GM12873 (cell line): ENCODE measurements at regions not wholly inside any gene's neighbourhood (a gene's known extent, or its start where the extent isn't known, plus 50 kb on each side); places are given as distances from the start of the nearest gene placed in this dataset.

ENCODE experiments used
- TF ChIP-seq, protein P1 (sequence below): IDR thresholded peaks from 2 replicates; pipeline ENCODE4 v1.5.1; 2012; ENCODE audit warnings: low read depth, mild to moderate bottlenecking, moderate library complexity, low read length, control low read depth; ENCODE audit not compliant: insufficient read depth; ENCODE audit errors: missing control alignments

DNA sequence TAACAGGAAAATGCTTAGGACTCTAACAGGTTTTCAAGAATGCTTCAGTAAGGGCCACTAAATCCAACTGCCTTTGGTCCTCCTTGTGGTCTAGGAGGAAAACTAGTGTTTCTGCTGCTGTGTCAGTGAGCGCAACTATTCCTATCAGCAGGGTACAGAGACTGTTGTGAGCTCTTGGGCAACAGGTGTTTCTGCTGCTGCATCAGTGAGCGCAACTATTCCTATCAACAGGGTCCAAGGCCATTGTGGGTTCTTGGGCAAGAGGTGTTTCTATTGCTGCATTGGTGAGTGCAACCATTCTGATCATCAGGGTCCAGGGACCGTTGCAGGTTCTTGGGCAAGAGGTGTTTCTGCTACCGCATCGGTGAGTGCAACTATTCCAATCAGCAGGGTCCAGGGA, 256.3 kb downstream of the CDH10 start:
- TF ChIP-seq, protein P1, sequence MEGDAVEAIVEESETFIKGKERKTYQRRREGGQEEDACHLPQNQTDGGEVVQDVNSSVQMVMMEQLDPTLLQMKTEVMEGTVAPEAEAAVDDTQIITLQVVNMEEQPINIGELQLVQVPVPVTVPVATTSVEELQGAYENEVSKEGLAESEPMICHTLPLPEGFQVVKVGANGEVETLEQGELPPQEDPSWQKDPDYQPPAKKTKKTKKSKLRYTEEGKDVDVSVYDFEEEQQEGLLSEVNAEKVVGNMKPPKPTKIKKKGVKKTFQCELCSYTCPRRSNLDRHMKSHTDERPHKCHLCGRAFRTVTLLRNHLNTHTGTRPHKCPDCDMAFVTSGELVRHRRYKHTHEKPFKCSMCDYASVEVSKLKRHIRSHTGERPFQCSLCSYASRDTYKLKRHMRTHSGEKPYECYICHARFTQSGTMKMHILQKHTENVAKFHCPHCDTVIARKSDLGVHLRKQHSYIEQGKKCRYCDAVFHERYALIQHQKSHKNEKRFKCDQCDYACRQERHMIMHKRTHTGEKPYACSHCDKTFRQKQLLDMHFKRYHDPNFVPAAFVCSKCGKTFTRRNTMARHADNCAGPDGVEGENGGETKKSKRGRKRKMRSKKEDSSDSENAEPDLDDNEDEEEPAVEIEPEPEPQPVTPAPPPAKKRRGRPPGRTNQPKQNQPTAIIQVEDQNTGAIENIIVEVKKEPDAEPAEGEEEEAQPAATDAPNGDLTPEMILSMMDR = no peak

DNA sequence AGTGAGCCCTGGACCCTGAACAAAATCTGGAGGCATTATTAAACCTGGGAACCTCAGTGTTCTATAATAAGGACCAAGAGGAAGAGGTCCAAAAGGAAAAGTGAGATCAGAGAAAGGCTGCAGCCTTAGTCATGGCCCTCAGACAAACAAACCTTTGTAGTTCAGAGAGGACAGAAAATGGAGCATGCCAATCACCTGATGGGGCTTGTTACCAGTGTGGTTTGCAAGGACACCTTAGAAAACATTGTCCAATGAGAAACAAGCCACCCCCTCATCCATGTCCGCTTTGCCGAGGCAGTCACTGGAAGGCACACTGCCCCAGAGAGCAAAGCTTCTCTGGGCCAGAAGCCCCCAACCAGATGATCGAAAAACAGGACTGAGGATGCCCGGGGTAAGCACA, 254.8 kb downstream of the CDH10 start:
- TF ChIP-seq, protein P1 = no peak

DNA sequence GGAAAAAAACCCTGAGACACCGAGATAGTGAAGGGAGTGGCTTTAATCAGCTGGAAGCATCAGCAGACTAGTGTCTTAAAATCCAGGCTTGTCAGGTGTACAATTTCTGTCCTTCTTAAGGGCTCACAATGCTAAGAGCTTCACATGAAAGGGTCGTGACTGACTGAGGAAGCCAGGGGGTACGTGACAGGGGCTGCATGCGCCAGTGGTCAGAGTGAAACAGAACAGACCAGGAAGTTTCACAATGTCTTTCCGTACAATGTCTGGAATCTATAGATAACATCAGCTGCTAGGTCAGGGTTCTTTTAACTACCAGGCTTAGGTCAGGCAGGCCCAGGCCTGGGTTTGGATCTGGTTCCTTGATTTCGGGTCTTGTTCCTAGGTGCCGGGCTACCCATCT, 253.0 kb downstream of the CDH10 start:
- TF ChIP-seq, protein P1 = no peak

DNA sequence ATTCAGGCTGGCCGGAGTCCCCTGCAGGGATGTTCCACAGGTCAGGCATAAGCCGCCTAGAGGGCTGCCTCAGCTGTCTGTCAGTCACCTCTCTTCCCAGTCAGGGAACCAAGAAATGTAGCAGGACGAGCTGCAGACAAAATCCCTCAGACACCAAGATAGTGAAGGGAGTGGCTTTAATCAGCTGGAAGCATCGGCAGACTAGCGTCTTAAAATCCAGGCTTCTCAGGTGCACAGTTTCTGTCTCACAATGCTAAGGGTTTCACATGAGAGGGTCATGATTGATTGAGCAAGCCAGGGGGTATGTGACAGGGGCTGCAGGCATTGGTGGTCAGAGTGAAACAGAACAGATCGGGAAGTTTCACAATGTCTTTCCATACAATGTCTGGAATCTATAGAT, 247.2 kb downstream of the CDH10 start:
- TF ChIP-seq, protein P1 = no peak

DNA sequence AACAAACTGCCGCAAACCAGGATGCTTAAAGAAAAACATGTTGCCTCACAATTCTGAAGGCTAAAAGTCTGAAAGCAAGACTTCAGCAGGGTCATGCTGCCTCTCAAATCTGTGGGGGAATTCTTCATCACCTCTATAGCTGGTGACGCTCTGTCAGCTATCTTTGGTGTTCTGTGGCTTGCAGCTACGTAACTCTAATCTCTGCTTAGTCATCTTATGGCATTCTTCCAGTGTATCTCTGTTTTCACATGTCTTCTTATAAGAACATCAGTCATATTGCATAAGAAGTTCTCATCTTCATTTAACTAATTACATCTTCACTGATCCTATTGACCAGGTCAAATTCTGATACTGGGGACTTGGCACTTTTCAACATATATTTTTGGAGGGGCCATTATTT, 243.0 kb downstream of the CDH10 start:
- TF ChIP-seq, protein P1 = no peak

DNA sequence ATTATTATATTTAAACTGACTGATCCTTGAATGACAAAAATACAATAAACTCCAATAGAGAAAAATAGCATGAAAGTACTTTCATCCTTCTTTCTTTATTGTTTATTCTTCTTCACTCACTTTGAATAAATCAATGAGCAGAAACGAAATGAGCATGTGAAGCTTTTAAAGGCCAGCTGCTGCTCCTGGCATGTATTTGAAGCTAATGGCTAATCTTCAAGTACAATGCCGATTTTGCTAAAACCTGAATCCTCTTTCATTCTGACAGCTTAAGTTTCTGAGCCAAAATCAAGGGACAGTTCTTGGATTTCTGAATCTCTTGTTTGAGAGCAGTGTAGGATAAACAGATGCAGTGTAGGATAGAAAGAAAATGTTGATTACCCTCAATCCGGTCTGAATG, 237.3 kb downstream of the CDH10 start:
- TF ChIP-seq, protein P1 = no peak

DNA sequence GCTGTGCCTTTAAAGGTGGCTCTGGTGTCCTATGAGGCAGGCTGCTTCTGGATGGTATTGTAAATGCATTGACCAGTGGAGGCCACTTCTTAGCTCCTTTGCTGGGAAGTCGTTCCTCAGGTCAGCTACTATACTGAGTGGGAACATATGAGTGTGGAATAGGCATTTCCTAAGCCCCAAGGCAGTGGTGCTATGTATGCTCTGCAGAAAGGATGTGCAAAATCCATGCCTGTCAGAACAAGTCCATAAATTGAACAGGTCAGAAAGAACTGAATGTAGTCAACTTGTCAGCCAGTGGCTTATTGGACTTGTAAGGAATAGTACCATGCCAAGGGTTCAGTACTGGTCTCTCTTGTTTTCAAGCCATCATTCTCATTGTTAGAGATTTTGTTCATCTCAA, 216.4 kb downstream of the CDH10 start:
- TF ChIP-seq, protein P1 = no peak
